GM21367 (cell line): ENCODE measurements at regions not wholly inside any gene's neighbourhood (a gene's known extent, or its start where the extent isn't known, plus 50 kb on each side); places are given as distances from the start of the nearest gene placed in this dataset.
"Not testable (repeated sequence)": the region's sequence is repeated elsewhere in the genome, so short reads cannot be mapped to it uniquely, and the experiment has no call there.

Experiments used
- ATAC-seq: cut with Tn5 transposase; IDR thresholded peaks from one replicate; pipeline ENCODE4 v1.9.1; 2021; ENCODE audit not compliant: unreplicated experiment

- no peak for ATAC-seq
These were observed 228.4 kb downstream of the SPRY1 start for GRCh38 chr4:123624959-123625358.

DNA sequence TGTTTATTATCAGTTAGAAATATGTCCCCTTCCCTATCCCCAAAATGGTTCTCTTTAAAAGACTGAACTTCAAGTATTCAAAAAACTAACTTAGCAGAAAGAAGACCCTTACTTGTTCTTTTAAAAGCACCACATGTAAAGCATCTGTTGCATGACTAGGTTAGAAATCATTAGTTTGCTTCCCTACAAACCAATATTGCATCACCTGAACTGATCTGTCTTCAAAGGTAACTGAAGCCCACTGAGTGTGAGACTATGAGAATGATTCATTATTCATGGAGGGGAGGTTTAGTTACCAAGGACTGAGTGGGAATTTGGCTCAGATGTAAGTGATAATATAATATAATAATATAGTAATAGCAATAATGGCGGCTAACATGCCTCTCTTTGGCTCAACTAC, 231.7 kb downstream of the SPRY1 start:
- ATAC-seq = no peak

- no peak for ATAC-seq
These were observed 235.4 kb downstream of the SPRY1 start for GRCh38 chr4:123631786-123632692.

GRCh38 chr4:123632693-123633030, 236.1 kb downstream of the SPRY1 start:
- ATAC-seq = no peak

- no peak for ATAC-seq
These were observed 242.2 kb downstream of the SPRY1 start for GRCh38 chr4:123638834-123639233.

DNA sequence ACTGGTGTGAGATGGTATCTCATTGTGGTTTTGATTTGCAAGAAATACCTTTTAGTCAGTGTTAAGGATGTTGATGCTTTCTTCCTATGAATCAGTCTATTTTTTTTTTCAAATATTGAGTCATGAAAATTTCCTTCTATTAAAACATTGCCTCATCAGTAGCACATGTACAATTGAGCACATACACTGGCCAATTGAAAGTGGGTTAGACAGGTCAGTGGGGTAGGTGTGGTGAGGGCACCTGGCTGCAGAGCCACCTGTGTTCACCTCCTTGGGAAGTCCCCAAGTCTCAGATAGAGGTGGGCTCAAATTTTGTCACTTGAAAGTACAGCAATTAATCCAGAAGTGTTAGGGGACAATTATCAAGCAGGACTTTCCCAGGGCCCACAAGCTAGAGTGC, 243.7 kb downstream of the SPRY1 start:
- ATAC-seq = no peak

GRCh38 chr4:123640824-123641223, 244.2 kb downstream of the SPRY1 start:
- ATAC-seq = no peak

DNA sequence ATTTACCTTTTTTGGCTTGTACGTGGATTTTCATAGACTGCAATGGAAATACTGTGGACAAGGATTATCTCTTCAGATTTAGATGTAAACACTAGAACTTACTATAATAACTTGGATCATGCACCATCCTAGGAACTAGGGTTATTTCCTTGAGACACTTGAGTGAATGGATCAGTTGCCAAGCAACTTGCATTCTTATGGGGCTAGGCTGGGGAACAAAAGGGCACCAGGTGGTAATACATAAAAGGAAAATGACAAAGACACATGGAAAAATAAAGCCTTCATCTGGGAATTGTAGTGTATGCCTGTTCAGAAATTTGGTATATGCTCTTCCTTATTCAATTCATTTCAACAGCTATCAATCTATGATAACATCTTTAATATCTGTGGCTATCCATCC, 247.1 kb downstream of the SPRY1 start:
- no peak for ATAC-seq

GRCh38 chr4:123649250-123649644, 252.7 kb downstream of the SPRY1 start:
- peak; percentile 95 for ATAC-seq

GRCh38 chr4:123649645-123650391, 253.2 kb downstream of the SPRY1 start:
- peak; percentile 26 for ATAC-seq

- no peak for ATAC-seq
These were observed 254.5 kb downstream of the SPRY1 start for GRCh38 chr4:123651066-123651465.

DNA sequence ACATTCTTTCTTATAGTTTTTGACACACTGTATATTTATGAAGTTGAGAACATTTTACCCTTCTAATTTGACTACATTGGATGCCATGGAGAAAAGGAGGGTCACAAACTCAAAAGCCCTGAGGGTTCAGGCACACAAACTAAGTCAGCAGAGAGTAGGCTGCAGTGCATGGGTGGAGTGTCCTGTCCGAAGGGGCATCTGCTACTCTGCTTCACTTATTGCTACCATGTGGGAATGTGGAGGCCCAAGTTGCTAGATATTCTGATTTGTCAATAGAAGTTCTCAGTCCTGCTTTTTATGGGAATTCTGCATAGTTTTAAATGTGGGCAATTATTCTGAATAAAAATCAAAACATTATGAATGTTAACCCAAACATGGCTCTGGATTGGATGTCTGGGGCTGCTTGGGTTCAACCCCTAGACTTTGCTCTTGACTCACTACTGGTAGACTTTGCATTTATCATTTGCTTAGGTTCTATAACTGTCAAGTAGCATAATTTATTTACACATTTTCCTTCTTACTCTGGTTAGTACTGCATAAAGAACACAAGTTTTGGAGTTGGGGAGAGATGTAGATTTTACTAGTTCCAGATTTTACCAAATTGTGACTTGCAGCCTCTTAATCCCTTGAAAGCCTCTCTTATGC, 255.1 kb downstream of the SPRY1 start:
- ATAC-seq = no peak

- ATAC-seq = no peak
These were observed 255.9 kb downstream of the SPRY1 start for GRCh38 chr4:123652476-123652875.

DNA sequence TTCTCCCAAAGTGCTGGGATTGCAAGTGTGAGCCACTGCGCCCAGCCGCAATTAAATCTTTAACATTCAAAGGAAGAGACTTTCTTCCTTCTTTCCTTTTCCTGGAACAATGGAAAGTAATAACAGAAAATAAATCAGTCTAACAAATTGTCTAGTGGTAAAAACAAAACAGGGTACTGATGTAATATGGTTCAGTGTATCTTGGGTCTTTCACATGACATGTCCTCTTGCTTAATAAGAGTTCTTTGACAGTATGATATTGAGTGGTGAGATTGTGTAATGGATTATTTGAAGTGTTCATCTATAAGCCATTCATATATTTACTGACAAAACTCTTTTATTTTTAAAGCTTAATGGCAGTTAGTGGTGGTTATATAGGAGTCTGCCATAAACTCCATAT, 256.6 kb downstream of the SPRY1 start:
- no peak for ATAC-seq

GRCh38 chr4:123656746-123657294, 260.2 kb downstream of the SPRY1 start:
- not testable (repeated sequence) for ATAC-seq

DNA sequence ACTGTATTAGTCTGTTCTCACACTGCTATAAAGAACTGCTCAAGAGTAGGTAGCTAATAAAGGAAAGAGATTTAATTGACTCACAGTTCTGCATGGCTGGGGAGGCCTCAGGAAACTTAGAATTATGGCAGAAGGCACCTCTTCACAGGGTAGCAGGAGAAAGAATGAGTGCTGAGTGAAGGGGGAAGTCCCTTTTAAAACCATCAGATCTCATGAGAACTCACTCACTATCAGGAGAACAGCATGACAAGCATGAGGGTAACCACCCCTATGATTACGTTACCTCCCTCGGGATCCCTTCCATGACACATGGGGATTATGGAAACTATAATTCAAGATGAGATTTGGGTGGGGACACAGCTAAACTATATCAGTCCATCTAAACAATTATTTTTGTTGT, 261.0 kb downstream of the SPRY1 start:
- ATAC-seq = not testable (repeated sequence)

DNA sequence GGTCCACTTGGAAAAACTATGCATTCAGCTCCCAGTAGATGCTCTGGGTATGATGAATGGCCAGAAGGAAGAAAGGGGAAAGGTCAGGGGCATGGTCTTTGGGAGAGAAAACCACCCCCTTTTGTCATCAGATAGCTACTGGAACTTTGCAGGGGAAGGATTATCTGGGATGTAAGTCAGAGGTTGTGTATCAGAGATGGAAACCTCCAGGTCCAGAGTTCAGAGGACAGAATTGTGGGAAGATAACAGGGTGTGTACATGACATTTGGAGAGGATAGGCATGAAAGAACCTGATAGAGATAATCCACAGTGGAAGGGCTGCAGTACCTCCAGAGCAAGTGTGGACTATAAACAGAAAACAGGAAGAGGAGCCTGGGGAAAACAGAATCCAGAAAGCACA, 262.7 kb downstream of the SPRY1 start:
- ATAC-seq = no peak

DNA sequence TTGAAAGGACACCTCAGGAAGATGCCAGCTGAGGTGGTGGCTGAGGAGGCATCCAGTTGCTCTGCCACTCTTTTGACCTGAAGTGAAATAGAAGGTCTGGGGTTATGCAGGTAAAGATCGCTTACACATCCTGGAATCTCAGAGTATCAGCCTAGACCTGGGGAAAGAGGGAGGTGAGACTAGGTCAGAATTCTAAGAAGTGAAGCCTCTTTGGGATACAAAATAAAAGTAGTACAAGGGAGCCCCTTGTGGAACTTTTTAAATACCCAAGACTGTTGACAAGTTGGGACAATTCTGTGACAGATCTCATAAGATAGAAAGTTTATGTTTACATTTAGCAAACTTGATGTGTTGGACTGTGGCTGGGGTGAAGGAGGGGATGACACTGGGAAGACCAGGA, 263.1 kb downstream of the SPRY1 start:
- ATAC-seq = no peak

GRCh38 chr4:123661080-123661737, 264.6 kb downstream of the SPRY1 start:
- ATAC-seq = no peak

GRCh38 chr4:123662827-123663226, 266.2 kb downstream of the SPRY1 start:
- no peak for ATAC-seq

DNA sequence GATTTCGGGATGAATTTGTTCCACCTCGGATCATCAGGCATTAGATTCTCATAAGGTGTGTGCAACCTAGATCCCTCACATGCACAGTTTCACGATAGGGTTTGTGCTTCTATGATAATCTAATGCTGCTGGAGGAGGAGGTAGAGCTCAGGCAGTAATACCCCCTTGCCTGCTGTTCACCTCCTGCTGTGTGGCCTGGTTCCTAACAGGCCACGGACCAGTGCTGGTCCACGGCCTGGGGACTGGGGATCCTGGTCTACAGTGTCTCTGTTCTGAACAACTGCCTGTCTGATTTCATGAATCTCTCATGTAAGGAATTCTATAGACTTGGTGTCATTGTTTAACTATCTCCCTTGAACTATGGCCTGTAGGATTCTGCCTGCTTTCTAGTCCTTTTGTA, 269.9 kb downstream of the SPRY1 start:
- no peak for ATAC-seq
